ENCODE measurements at regions not wholly inside any gene's neighbourhood (a gene's known extent, or its start where the extent isn't known, plus 50 kb on each side); places are given as distances from the start of the nearest gene placed in this dataset.

DNA sequence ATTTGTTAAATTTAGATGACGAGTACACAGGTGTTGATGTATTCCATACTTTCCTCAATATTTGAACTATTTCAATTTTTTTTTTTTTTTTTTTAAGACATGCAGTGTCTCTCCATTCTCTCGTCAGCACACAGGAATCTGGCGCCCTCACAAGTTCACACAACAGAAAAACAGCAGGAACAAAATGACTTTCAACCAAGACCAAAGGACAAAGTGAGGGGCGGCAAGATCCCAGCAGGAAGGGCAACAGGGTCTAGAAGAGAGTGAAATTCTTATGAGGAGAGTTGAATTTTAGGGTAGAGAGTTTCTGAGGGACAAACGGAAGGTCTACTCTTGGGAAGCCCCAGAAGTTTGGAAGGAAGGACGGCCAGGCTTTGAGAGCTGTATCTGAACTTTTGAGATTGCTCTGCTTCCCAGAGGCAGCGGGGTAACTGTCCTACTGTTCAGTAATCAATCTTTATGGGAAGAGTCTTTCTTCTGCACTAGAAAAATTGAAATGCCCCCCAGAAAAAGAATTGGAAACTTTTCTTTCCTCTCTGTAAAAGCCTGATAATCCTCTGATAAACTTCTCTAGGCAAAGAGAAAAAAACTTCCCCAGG is 760.2 kb downstream of the RAB28 start:
- TF ChIP-seq, protein P1, sequence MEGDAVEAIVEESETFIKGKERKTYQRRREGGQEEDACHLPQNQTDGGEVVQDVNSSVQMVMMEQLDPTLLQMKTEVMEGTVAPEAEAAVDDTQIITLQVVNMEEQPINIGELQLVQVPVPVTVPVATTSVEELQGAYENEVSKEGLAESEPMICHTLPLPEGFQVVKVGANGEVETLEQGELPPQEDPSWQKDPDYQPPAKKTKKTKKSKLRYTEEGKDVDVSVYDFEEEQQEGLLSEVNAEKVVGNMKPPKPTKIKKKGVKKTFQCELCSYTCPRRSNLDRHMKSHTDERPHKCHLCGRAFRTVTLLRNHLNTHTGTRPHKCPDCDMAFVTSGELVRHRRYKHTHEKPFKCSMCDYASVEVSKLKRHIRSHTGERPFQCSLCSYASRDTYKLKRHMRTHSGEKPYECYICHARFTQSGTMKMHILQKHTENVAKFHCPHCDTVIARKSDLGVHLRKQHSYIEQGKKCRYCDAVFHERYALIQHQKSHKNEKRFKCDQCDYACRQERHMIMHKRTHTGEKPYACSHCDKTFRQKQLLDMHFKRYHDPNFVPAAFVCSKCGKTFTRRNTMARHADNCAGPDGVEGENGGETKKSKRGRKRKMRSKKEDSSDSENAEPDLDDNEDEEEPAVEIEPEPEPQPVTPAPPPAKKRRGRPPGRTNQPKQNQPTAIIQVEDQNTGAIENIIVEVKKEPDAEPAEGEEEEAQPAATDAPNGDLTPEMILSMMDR (IDR thresholded peaks at IDR 0.05): no peak
- no peak for TF ChIP-seq POLR2A (IDR thresholded peaks at IDR 0.05)
